ENCODE measurements at regions not wholly inside any gene's neighbourhood (a gene's known extent, or its start where the extent isn't known, plus 50 kb on each side); places are given as distances from the start of the nearest gene placed in this dataset.

- H3K4me3 ChIP-seq (ENCODE audit: control insufficient read depth, low read depth, low read length) = no peak overlapping the region
- no peak for TF ChIP-seq CTCF (IDR thresholded peaks at IDR 0.05; ENCODE audit: control insufficient read depth, insufficient read depth, low read depth, low read length, missing control alignments)
- DNase-seq (ENCODE audit: low read depth) = no peak
Measured at GRCh38 chr13:101003566-101003965, 329.0 kb upstream of the TMTC4 start.

GRCh38 chr13:100989392-100989791, 314.8 kb upstream of the TMTC4 start:
- DNase-seq (ENCODE audit: low read depth) = no peak
- H3K4me3 ChIP-seq (ENCODE audit: control insufficient read depth, low read depth, low read length) = no peak overlapping the region
- TF ChIP-seq CTCF (IDR thresholded peaks at IDR 0.05; ENCODE audit: control insufficient read depth, insufficient read depth, low read depth, low read length, missing control alignments) = no peak

GRCh38 chr13:100988921-100989320, 314.3 kb upstream of the TMTC4 start:
- no peak for DNase-seq (ENCODE audit: low read depth)
- no peak for TF ChIP-seq CTCF (IDR thresholded peaks at IDR 0.05; ENCODE audit: control insufficient read depth, insufficient read depth, low read depth, low read length, missing control alignments)
- no peak overlapping the region for H3K4me3 ChIP-seq (ENCODE audit: control insufficient read depth, low read depth, low read length)

GRCh38 chr13:100987948-100988347, 313.4 kb upstream of the TMTC4 start:
- peak; percentile 40 for TF ChIP-seq CTCF (IDR thresholded peaks at IDR 0.05; ENCODE audit: control insufficient read depth, insufficient read depth, low read depth, low read length, missing control alignments)
- no peak for DNase-seq (ENCODE audit: low read depth)
- H3K4me3 ChIP-seq (ENCODE audit: control insufficient read depth, low read depth, low read length) = no peak overlapping the region

- no peak for DNase-seq (ENCODE audit: low read depth)
- H3K4me3 ChIP-seq (ENCODE audit: control insufficient read depth, low read depth, low read length) = no peak overlapping the region
- TF ChIP-seq CTCF (IDR thresholded peaks at IDR 0.05; ENCODE audit: control insufficient read depth, insufficient read depth, low read depth, low read length, missing control alignments) = no peak
Measured at GRCh38 chr13:100986571-100986970, 312.0 kb upstream of the TMTC4 start.

GRCh38 chr13:100984085-100984705, 309.6 kb upstream of the TMTC4 start:
- DNase-seq (ENCODE audit: low read depth) = no peak
- no peak for TF ChIP-seq CTCF (IDR thresholded peaks at IDR 0.05; ENCODE audit: control insufficient read depth, insufficient read depth, low read depth, low read length, missing control alignments)
- no peak overlapping the region for H3K4me3 ChIP-seq (ENCODE audit: control insufficient read depth, low read depth, low read length)

GRCh38 chr13:100983111-100983510, 308.5 kb upstream of the TMTC4 start:
- TF ChIP-seq CTCF (IDR thresholded peaks at IDR 0.05; ENCODE audit: control insufficient read depth, insufficient read depth, low read depth, low read length, missing control alignments) = no peak
- DNase-seq (ENCODE audit: low read depth) = no peak
- H3K4me3 ChIP-seq (ENCODE audit: control insufficient read depth, low read depth, low read length) = no peak overlapping the region
